Endothelial cell of umbilical vein (primary cell): ENCODE measurements at regions not wholly inside any gene's neighbourhood (a gene's known extent, or its start where the extent isn't known, plus 50 kb on each side); places are given as distances from the start of the nearest gene placed in this dataset.

Experiments used
- BruUV-seq: library from RNA; stranded (reverse); fragments of 400-500 nt; replicated peaks from 2 replicates; lab custom pipeline; 2021; lab: Mats Ljungman, UMichigan
- CTCF ChIA-PET: fragments of 300-600, 350-600 bp; sonication (Branson Sonifier 250); formaldehyde crosslinking; loops from one replicate; lab custom pipeline; 2021; ENCODE audit warnings: antibody characterized with exemption, inconsistent platforms; lab: Charles Lee
- POLR2A ChIA-PET: fragments of 300-600, 350-600 bp; sonication (Branson Sonifier 250); formaldehyde crosslinking; loops from one replicate; lab custom pipeline; 2021; ENCODE audit warnings: antibody characterized with exemption, inconsistent platforms; lab: Charles Lee
- DNase-seq: peaks from one replicate; pipeline ENCODE4 v3.0.0-alpha.2; 2011; ENCODE audit warnings: low read depth, low spot score
- FAIRE-seq: peaks from 2 replicates; lab custom pipeline; 2011; peaks lifted over from hg19 to GRCh38; lab: Jason Lieb, UNC
- H2AFZ ChIP-seq: 2 replicates; pipeline ENCODE4 v1.6.0; 2012; ENCODE audit warnings: low read depth, low read length, control low read depth, inconsistent platforms
- H3K27ac ChIP-seq: 2 replicates; pipeline ENCODE4 v1.5.1; 2011; ENCODE audit warnings: low read depth, mild to moderate bottlenecking, control low read depth, low read length, moderate library complexity; ENCODE audit not compliant: insufficient read depth
- H3K27me3 ChIP-seq, 2 experiments: 2 replicates each; pipeline versions ENCODE4 v1.6.0 to v1.6.1; 2011; ENCODE audit warnings: low read length in 2 of 2, mixed read lengths in 1 of 2; ENCODE audit not compliant: control insufficient read depth in 2 of 2, insufficient read depth in 2 of 2
- H3K36me3 ChIP-seq, 2 experiments: 2 replicates in 1 of 2; 3 replicates in 1 of 2; pipeline ENCODE4 v1.5.1; 2011; ENCODE audit warnings: low read length in 2 of 2, mild to moderate bottlenecking in 1 of 2, moderate library complexity in 1 of 2; ENCODE audit not compliant: control insufficient read depth in 2 of 2, insufficient read depth in 2 of 2; ENCODE audit errors: extremely low read depth in 1 of 2
- H3K4me1 ChIP-seq: 3 replicates; pipeline ENCODE4 v1.5.1; 2011; ENCODE audit warnings: mild to moderate bottlenecking, low read length; ENCODE audit not compliant: control insufficient read depth, insufficient read depth; ENCODE audit errors: extremely low read depth
- H3K4me2 ChIP-seq: 2 replicates; pipeline ENCODE4 v1.6.1; 2011; ENCODE audit warnings: low read length, control low read depth, mixed read lengths; ENCODE audit not compliant: insufficient read depth
- H3K4me3 ChIP-seq, 3 experiments: fragments of 200-600 bp in 1 of 3; sonication (generic), shearing (Covaris generic) in 1 of 3; replicated peaks in 1 of 3; 2 replicates each; pipeline ENCODE4 v1.5.1; 2011 to 2016; ENCODE audit warnings: control low read depth in 3 of 3, low read length in 3 of 3, mild to moderate bottlenecking in 2 of 3, inconsistent platforms in 1 of 3, low read depth in 1 of 3, moderate library complexity in 1 of 3; ENCODE audit not compliant: insufficient read depth in 1 of 3
- H3K79me2 ChIP-seq: 2 replicates; pipeline ENCODE4 v1.6.0; 2012; ENCODE audit warnings: low read length, inconsistent platforms; ENCODE audit not compliant: control insufficient read depth, insufficient read depth
- H3K9ac ChIP-seq: replicated peaks from 2 replicates; pipeline ENCODE3; 2011; ENCODE audit warnings: low read length, control low read depth; ENCODE audit not compliant: insufficient read depth; ENCODE audit errors: extremely low read depth
- H3K9me1 ChIP-seq: replicated peaks from 3 replicates; pipeline ENCODE4 v1.6.0; 2011; ENCODE audit warnings: mild to moderate bottlenecking, low read length; ENCODE audit not compliant: control insufficient read depth, insufficient read depth; ENCODE audit errors: extremely low read depth
- H3K9me3 ChIP-seq: replicated peaks from 2 replicates; pipeline ENCODE4 v1.5.1; 2012; ENCODE audit warnings: low read length, inconsistent platforms; ENCODE audit not compliant: control insufficient read depth, insufficient read depth
- H4K20me1 ChIP-seq: replicated peaks from 2 replicates; pipeline ENCODE3; 2011; ENCODE audit warnings: mild to moderate bottlenecking, low read length; ENCODE audit not compliant: control insufficient read depth, insufficient read depth; ENCODE audit errors: extremely low read depth
- EZH2 ChIP-seq: IDR thresholded peaks from 2 replicates; pipeline ENCODE4 v1.6.1; 2012; ENCODE audit warnings: borderline replicate concordance, low read depth, mild to moderate bottlenecking, moderate library complexity, low read length, inconsistent platforms; ENCODE audit not compliant: severe bottlenecking
- FOS ChIP-seq: IDR thresholded peaks from 2 replicates; pipeline ENCODE4 v1.6.1; 2011; ENCODE audit warnings: mild to moderate bottlenecking, low read length, moderate library complexity, borderline replicate concordance; ENCODE audit not compliant: insufficient read depth
- GATA2 ChIP-seq: IDR thresholded peaks from 2 replicates; pipeline ENCODE4 v1.7.0; 2011; ENCODE audit warnings: low read depth, mild to moderate bottlenecking, moderate library complexity, mixed read lengths, low read length; ENCODE audit not compliant: insufficient read length, insufficient read depth
- JUN ChIP-seq: IDR thresholded peaks from 2 replicates; pipeline ENCODE4 v1.6.1; 2011; ENCODE audit warnings: borderline replicate concordance, low read depth; ENCODE audit not compliant: insufficient read length, insufficient read depth
- MAX ChIP-seq: IDR thresholded peaks from 2 replicates; pipeline ENCODE4 v1.6.1; 2011; ENCODE audit not compliant: insufficient read depth, insufficient read length
- MYC ChIP-seq: IDR thresholded peaks from one replicate; pipeline ENCODE4 v1.6.1; 2011; ENCODE audit warnings: mild to moderate bottlenecking, low read depth, low read length
- POLR2A ChIP-seq: IDR thresholded peaks from 2 replicates; pipeline ENCODE4 v1.6.1; 2012; ENCODE audit warnings: low read depth, mild to moderate bottlenecking, control low read depth, low read length
- POLR2AphosphoS5 ChIP-seq: IDR thresholded peaks from 2 replicates; pipeline ENCODE4 v1.6.1; 2012; ENCODE audit warnings: low read depth, mild to moderate bottlenecking, control low read depth, low read length, moderate library complexity; ENCODE audit not compliant: insufficient read depth
- dilution Hi-C: fragments of 300-500 bp; cut with MboI; formaldehyde crosslinking; loops from one replicate; pipeline ENCODE4 v1.15.0; 2019; ENCODE audit warnings: low sequenced_read_pairs; ENCODE audit not compliant: extremely low pct_ligation_motif_present
- intact Hi-C: fragments of 100-400 bp; cut with micrococcal nuclease; formaldehyde crosslinking; loops from one replicate; pipeline ENCODE4 v1.10.0; 2022

- Histone ChIP-seq H2AFZ (no peak overlapping the region), H3K27ac (no peak overlapping the region), H3K79me2 (no peaks in the 10 kb centered on the region), H3K9ac (no peak overlapping the region), H3K9me1 (no peaks in the 10 kb centered on the region), H4K20me1 (no peaks in the 10 kb centered on the region), H3K36me3 (no peaks in the 10 kb centered on the region), H3K4me3 (no peak overlapping the region), H3K4me1 (no peaks in the 10 kb centered on the region), H3K9me3 (no peaks in the 10 kb centered on the region), H3K4me2 (no peak overlapping the region), H3K27me3 (no peaks in the 10 kb centered on the region)
- intact Hi-C loops = no loop called here
- dilution Hi-C loops = no loop called here
- TF ChIP-seq GATA2 (no peak), JUN (no peak), MYC (no peak), POLR2A (no peak), MAX (no peak)
- FAIRE-seq (no peak), DNase-seq (no peak)
- ChIA-PET POLR2A (no interaction called here), CTCF (no interaction called here)
- BruUV-seq = no TSS peak
These were observed 148.1 kb upstream of the ZNF92 start for GRCh38 chr7:65225422-65226006.

GRCh38 chr7:65222655-65223054 is 151.0 kb upstream of the ZNF92 start:
- no peaks in the 10 kb centered on the region for H3K36me3 ChIP-seq

More at GRCh38 chr7:65222655-65223054, 151.0 kb upstream of the ZNF92 start:
- H3K9ac ChIP-seq = no peak overlapping the region
- H3K79me2 ChIP-seq = no peaks in the 10 kb centered on the region
- no peak overlapping the region for H3K4me2 ChIP-seq
- H3K27ac ChIP-seq = no peak overlapping the region
- no peaks in the 10 kb centered on the region for H3K9me1 ChIP-seq
- no peaks in the 10 kb centered on the region for H3K4me1 ChIP-seq
- dilution Hi-C loops (no loop called here), intact Hi-C loops (no loop called here)
- DNase-seq = no peak
- no peak for FAIRE-seq
- POLR2A ChIA-PET = no interaction called here
- no peaks in the 10 kb centered on the region for H4K20me1 ChIP-seq
- no TSS peak for BruUV-seq
- no peak overlapping the region for H2AFZ ChIP-seq
- H3K27me3 ChIP-seq = no peaks in the 10 kb centered on the region
- no peak for TF ChIP-seq FOS
- TF ChIP-seq EZH2 = no peak
- TF ChIP-seq MYC = no peak
- no peak for TF ChIP-seq POLR2A
- TF ChIP-seq POLR2AphosphoS5 = no peak
- TF ChIP-seq GATA2 = no peak
- TF ChIP-seq MAX = no peak
- H3K4me3 ChIP-seq = no peak overlapping the region
- CTCF ChIA-PET = no interaction called here
- H3K9me3 ChIP-seq = no peaks in the 10 kb centered on the region
